Fibroblast of the aortic adventitia (primary cell): ENCODE measurements at regions not wholly inside any gene's neighbourhood (a gene's known extent, or its start where the extent isn't known, plus 50 kb on each side); places are given as distances from the start of the nearest gene placed in this dataset.

Experiments used
- DNase-seq: peaks from one replicate; pipeline ENCODE4 v3.0.0-alpha.2; 2010; ENCODE audit warnings: low read depth
- H3K4me3 ChIP-seq: 2 replicates; pipeline ENCODE4 v1.5.1; 2011; ENCODE audit warnings: low read depth, mild to moderate bottlenecking, control low read depth, low read length, moderate library complexity
- CTCF ChIP-seq: IDR thresholded peaks from 2 replicates; pipeline ENCODE4 v1.5.1; 2011; ENCODE audit warnings: mild to moderate bottlenecking, low read length, control low read depth, inconsistent platforms; ENCODE audit not compliant: insufficient read depth

GRCh38 chr7:16135658-16136057 lies 285.7 kb downstream of the CRPPA start:
- TF ChIP-seq CTCF = no peak
- DNase-seq = peak; percentile 18

DNA sequence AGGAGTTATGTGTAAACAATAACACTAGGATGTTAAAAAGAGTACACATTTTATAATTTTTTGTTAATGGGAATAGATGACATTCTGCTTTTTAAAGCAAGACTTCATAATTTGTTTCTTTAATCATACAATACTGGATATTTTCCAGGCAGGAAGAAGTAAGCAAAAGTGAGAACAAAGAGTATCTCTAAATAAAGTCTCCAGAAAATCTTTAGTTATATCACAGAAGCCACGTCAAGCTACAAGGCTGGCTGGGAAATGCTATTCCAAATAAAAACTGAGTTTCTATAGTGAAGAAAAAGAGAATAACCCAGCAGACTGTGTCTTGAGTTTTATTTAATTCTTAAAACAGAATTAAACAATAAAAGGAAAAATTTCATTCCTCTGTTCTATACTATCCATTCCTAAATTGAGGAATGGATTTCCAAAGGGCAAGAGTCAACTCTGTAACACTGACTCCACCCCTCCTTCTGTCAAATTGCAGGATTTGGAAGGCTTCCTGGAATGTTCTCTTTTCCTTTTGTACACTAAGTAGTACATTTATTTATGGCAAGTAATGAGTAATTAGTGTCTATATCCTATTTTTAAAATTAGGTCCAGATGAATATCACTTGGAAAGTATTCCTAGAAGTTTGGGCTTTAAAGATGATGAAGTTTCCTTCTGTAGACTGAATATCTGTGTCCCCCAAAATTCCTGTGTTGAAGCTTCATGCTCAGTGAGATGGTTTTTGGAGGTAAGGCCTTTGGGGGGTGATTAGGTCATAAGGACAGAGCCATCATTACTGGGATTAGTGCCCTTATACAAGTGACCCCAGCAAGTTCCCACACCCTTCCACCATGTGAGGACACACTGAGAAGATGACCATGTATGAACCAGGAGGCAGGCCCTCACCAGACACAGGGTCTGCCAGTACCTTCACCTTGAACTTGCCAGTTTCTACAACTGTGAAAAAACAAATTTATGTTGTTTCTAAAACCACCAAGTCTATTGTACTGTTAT lies 290.9 kb downstream of the CRPPA start:
- no peak overlapping the region for H3K4me3 ChIP-seq
- no peak for TF ChIP-seq CTCF
- peak; percentile 60 for DNase-seq

More at GRCh38 chr7:16135658-16136057, 285.7 kb downstream of the CRPPA start:
- H3K4me3 ChIP-seq = no peak overlapping the region

DNA sequence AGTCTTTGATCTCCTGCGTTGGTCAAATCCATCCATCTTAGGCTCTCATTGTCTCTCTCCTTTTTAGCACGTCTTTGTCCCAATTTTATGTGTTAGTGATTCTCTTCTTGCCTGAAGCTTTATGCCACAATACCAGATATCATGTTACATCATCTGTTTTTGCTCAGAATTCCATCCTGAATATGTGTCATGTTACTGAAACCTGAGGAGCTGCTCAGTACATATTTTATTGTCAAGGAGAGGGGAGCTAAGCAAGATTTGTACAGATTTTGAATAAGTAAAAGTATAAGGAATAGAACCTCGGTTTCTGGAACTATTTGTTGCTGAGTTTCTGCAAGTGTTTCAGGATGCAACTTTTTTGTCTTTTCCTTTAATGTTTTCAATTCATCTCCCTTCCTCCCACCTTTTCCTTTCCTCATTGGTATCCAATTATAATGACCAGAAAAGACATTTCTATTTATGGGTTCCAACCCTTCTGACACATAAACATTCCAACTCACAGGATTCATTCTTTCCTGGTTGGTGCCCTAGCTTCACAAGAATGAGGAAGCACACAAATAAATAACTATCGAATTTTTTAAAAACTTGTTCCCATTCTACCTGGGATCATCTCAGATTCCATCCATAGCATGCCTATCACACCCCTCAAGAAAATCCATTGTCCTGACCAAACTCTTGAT lies 291.8 kb downstream of the CRPPA start:
- no peak for TF ChIP-seq CTCF
- no peak overlapping the region for H3K4me3 ChIP-seq
- peak; percentile 77 for DNase-seq

- TF ChIP-seq CTCF = no peak
- no peak for DNase-seq
- no peak overlapping the region for H3K4me3 ChIP-seq
These were observed 298.1 kb downstream of the CRPPA start for GRCh38 chr7:16123117-16123770.

DNA sequence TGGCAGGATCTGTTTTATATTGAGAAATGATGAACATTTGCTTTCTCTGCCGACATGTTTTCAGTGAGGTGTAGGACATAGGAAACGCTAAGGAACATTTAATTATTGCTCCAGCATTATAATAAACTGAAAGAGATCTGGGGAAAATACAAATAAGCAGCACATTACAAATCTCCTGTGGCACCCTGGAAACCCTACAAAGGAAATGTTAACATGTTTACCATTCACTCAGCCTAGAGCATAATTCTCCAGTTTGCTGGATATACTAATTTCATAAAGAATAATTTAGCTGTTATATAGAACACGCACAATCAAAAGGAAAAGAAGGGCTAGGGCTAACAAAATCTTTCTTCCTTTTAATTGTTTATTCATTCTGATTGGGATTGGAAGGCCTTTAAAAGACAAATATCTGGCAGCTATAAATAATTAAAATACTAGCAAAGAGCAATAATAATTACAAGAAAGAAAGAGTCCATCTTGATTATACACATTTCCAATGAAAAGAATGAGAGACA lies 299.4 kb downstream of the CRPPA start:
- TF ChIP-seq CTCF = no peak
- no peak overlapping the region for H3K4me3 ChIP-seq
- no peak for DNase-seq

DNA sequence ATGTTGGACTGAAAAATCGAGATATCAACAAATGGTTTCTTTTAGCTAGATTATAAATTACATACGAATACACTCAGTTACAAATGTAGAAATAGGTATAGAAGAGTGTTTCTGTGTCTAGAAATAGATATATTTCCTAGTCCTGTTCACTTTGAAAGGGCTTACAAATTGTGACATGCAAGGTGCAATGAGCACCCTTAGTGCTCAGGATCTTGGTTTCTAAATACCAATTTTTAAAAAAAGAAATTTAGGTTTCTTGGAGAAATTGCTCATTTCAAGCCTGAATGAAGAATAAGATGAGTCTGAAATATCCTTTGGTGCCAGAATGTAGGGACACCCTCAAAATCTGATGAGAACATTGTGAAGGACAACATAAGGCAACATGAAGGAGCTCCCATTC lies 306.0 kb downstream of the CRPPA start:
- H3K4me3 ChIP-seq = no peak overlapping the region
- TF ChIP-seq CTCF = no peak
- DNase-seq = no peak
